PC-3 (cell line): ENCODE measurements at regions not wholly inside any gene's neighbourhood (a gene's known extent, or its start where the extent isn't known, plus 50 kb on each side); places are given as distances from the start of the nearest gene placed in this dataset.

ENCODE experiments used
- ATAC-seq: fragments of 200-7000 bp; cut with Tn5 transposase; 2 replicates; pipeline ENCODE4 v1.9.1; 2020; ENCODE audit warnings: mild to moderate bottlenecking, moderate library complexity
- BruUV-seq: library from RNA; stranded (reverse); fragments of 400-500 nt; replicated peaks from 2 replicates; lab custom pipeline; 2021; lab: Mats Ljungman, UMichigan
- CTCF ChIA-PET: fragments of 300-600 bp; sonication (Branson Sonifier 250); formaldehyde crosslinking; loops from one replicate; lab custom pipeline; 2022; ENCODE audit warnings: antibody characterized with exemption; lab: Charles Lee
- POLR2A ChIA-PET: fragments of 300-600 bp; sonication (Branson Sonifier 250); formaldehyde crosslinking; loops from one replicate; lab custom pipeline; 2022; ENCODE audit warnings: antibody characterized with exemption; ENCODE audit not compliant: unreplicated experiment; lab: Charles Lee
- DNase-seq: peaks from one replicate; pipeline ENCODE4 v3.0.0-alpha.2; 2015
- H2AFZ ChIP-seq: fragments of 300-600 bp; sonication (generic); 2 replicates; pipeline ENCODE4 v1.6.0; 2016; ENCODE audit warnings: antibody characterized with exemption, low read length
- H3F3A ChIP-seq: fragments of 300-600 bp; sonication (generic); one replicate; pipeline ENCODE4 v1.6.0; 2017; ENCODE audit warnings: antibody characterized with exemption, low read length, control low read depth, mild to moderate bottlenecking; ENCODE audit not compliant: unreplicated experiment
- H3K27ac ChIP-seq: fragments of 300-600 bp; sonication (generic); 2 replicates; pipeline ENCODE4 v1.5.1; 2016; ENCODE audit warnings: mild to moderate bottlenecking, low read length
- H3K27me3 ChIP-seq: fragments of 300-600 bp; sonication (generic); 2 replicates; pipeline ENCODE4 v1.6.1; 2016; ENCODE audit warnings: low read length, mixed read lengths
- H3K36me3 ChIP-seq: fragments of 300-600 bp; sonication (generic); 2 replicates; pipeline ENCODE4 v1.6.1; 2016; ENCODE audit warnings: low read depth, mixed run types, low read length, mixed read lengths
- H3K4me1 ChIP-seq: fragments of 300-600 bp; sonication (generic); 2 replicates; pipeline ENCODE4 v1.5.1; 2016; ENCODE audit warnings: low read length; ENCODE audit not compliant: insufficient read depth
- H3K4me2 ChIP-seq: fragments of 300-600 bp; sonication (generic); 2 replicates; pipeline ENCODE4 v1.6.0; 2016; ENCODE audit warnings: low read length
- H3K4me3 ChIP-seq: fragments of 300-600 bp; sonication (generic); 2 replicates; pipeline ENCODE4 v1.5.1; 2016; ENCODE audit warnings: mild to moderate bottlenecking, low read length, mixed read lengths
- H3K79me2 ChIP-seq: fragments of 300-600 bp; sonication (generic); 2 replicates; pipeline ENCODE4 v1.6.1; 2017; ENCODE audit warnings: low read length, mixed read lengths
- H3K9ac ChIP-seq: fragments of 300-600 bp; sonication (generic); 2 replicates; pipeline ENCODE4 v1.6.0; 2016; ENCODE audit warnings: mild to moderate bottlenecking, low read length
- H3K9me2 ChIP-seq: fragments of 300-600 bp; sonication (generic); replicated peaks from 2 replicates; pipeline ENCODE4 v1.6.1; 2016; ENCODE audit warnings: mixed run types, low read length, mixed read lengths
- H3K9me3 ChIP-seq: fragments of 300-600 bp; sonication (generic); 2 replicates; pipeline ENCODE4 v1.6.1; 2016; ENCODE audit warnings: low read length, mixed read lengths
- H4K20me1 ChIP-seq: fragments of 300-600 bp; sonication (generic); 2 replicates; pipeline ENCODE4 v1.6.1; 2016; ENCODE audit warnings: low read length, mixed read lengths
- CTCF ChIP-seq: fragments of 300-600 bp; sonication (generic); conservative IDR thresholded peaks from 2 replicates; pipeline ENCODE4 v1.5.1; 2017; ENCODE audit warnings: antibody characterized with exemption, low read depth, mild to moderate bottlenecking, low read length
- EZH2 ChIP-seq: fragments of 300-600 bp; sonication (generic); IDR thresholded peaks from one replicate; pipeline ENCODE4 v1.6.1; 2017; ENCODE audit warnings: antibody characterized with exemption, mild to moderate bottlenecking, low read length; ENCODE audit not compliant: unreplicated experiment
- EZH2phosphoT487 ChIP-seq: fragments of 300-600 bp; sonication (generic); IDR thresholded peaks from 2 replicates; pipeline ENCODE4 v1.6.1; 2018; ENCODE audit warnings: mild to moderate bottlenecking, antibody characterized with exemption, low read length, borderline replicate concordance
- intact Hi-C: fragments of 100-400 bp; cut with micrococcal nuclease; formaldehyde crosslinking; loops from 2 replicates; pipeline ENCODE4 v1.9.0; 2023

DNA sequence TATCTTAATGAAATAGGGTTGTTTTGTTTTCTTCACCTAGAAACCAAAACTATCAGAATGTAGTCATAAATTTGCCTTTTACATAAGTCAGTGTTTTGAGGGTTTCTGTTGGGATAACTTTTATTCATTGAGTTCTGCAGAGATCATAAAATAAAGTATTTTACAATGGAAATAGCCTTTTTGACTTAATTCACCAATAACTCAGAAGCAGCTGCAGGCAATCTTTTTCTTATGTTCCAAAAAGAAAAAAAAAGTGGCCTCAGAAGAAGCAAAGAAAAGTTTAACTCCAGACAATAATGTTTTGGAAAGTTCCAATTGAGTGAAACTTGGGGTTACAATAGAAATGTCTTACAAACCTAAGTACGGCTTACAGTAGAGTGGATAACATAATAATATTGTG is 491.7 kb upstream of the NRP1 start:
- BruUV-seq: no TSS peak
- Histone ChIP-seq H3K4me1 (no peaks in the 10 kb centered on the region), H4K20me1 (no peaks in the 10 kb centered on the region), H3F3A (no peaks in the 10 kb centered on the region), H2AFZ (no peak overlapping the region), H3K36me3 (no peaks in the 10 kb centered on the region), H3K9ac (no peak overlapping the region), H3K79me2 (no peaks in the 10 kb centered on the region), H3K27ac (no peak overlapping the region), H3K9me2 (no peaks in the 10 kb centered on the region; the same call in 1 of the 2 replicates), H3K4me3 (no peak overlapping the region), H3K9me3 (no peaks in the 10 kb centered on the region), H3K27me3 (no peaks in the 10 kb centered on the region), H3K4me2 (no peak overlapping the region)
- TF ChIP-seq EZH2phosphoT487 (no peak), EZH2 (no peak)
- ChIA-PET POLR2A (no interaction called here), CTCF (no interaction called here)
- DNase-seq (no peak), ATAC-seq (no peak)
- intact Hi-C loops: no loop called here

GRCh38 chr10:33822774-33823173 is 488.3 kb upstream of the NRP1 start:
- H3K9me3 ChIP-seq: no peaks in the 10 kb centered on the region
- ChIA-PET CTCF (no interaction called here), POLR2A (no interaction called here)
- H2AFZ ChIP-seq: no peak overlapping the region
- no peaks in the 10 kb centered on the region; the same call in 1 of the 2 replicates for H3K9me2 ChIP-seq
- intact Hi-C loops: no loop called here
- no peaks in the 10 kb centered on the region for H3K27me3 ChIP-seq
- no peaks in the 10 kb centered on the region for H3K79me2 ChIP-seq
- BruUV-seq: no TSS peak
- no peak overlapping the region for H3K4me3 ChIP-seq
- TF ChIP-seq CTCF (no peak), EZH2 (no peak), EZH2phosphoT487 (no peak)
- H3K4me2 ChIP-seq: no peak overlapping the region
- DNase-seq (no peak), ATAC-seq (no peak)
- no peak overlapping the region for H3K27ac ChIP-seq
- H3K9ac ChIP-seq: no peak overlapping the region
- no peaks in the 10 kb centered on the region for H3F3A ChIP-seq
- no peaks in the 10 kb centered on the region for H3K36me3 ChIP-seq
- no peaks in the 10 kb centered on the region for H4K20me1 ChIP-seq
- no peaks in the 10 kb centered on the region for H3K4me1 ChIP-seq

- TF ChIP-seq CTCF: no peak
- no peak for TF ChIP-seq EZH2phosphoT487
- no peak for TF ChIP-seq EZH2
- H2AFZ ChIP-seq: no peak overlapping the region
- no peaks in the 10 kb centered on the region; the same call in 1 of the 2 replicates for H3K9me2 ChIP-seq
- no peak overlapping the region for H3K4me2 ChIP-seq
- BruUV-seq: no TSS peak
- H3K9ac ChIP-seq: no peak overlapping the region
- CTCF ChIA-PET: no interaction called here
- no peaks in the 10 kb centered on the region for H3K9me3 ChIP-seq
- H3K27ac ChIP-seq: no peak overlapping the region
- H3K4me3 ChIP-seq: no peak overlapping the region
- no peaks in the 10 kb centered on the region for H3K36me3 ChIP-seq
- no peaks in the 10 kb centered on the region for H3K27me3 ChIP-seq
- DNase-seq: no peak
- no peaks in the 10 kb centered on the region for H4K20me1 ChIP-seq
- H3K4me1 ChIP-seq: no peaks in the 10 kb centered on the region
- POLR2A ChIA-PET: no interaction called here
- intact Hi-C loops: no loop called here
- ATAC-seq: no peak
- H3K79me2 ChIP-seq: no peaks in the 10 kb centered on the region
- no peaks in the 10 kb centered on the region for H3F3A ChIP-seq
These were observed 486.1 kb upstream of the NRP1 start for GRCh38 chr10:33820531-33820930.
